ENCODE measurements at regions not wholly inside any gene's neighbourhood (a gene's known extent, or its start where the extent isn't known, plus 50 kb on each side); places are given as distances from the start of the nearest gene placed in this dataset.
"Not testable (repeated sequence)": the region's sequence is repeated elsewhere in the genome, so short reads cannot be mapped to it uniquely, and the experiment has no call there.

DNA sequence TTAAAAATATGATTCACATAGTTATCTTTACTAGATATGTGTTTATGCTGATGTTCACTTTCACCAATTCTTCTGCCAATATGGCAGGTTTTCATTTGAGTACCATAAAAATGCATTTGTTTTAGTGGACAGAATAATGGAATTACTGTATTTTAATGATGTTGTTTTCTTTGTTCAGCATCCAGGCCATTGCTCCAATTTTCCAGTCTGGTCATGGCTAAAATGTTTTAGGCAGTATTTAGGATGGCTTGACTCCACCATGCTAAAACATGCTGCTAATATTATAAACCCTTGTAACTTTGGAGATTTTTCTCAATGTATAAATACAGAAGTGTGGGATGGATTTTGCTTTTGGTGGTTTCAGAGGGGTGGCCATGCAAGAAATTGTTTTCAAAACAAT is 273.0 kb upstream of the RPS23 start:
- no peak for DNase-seq (ENCODE audit: low spot score)

DNA sequence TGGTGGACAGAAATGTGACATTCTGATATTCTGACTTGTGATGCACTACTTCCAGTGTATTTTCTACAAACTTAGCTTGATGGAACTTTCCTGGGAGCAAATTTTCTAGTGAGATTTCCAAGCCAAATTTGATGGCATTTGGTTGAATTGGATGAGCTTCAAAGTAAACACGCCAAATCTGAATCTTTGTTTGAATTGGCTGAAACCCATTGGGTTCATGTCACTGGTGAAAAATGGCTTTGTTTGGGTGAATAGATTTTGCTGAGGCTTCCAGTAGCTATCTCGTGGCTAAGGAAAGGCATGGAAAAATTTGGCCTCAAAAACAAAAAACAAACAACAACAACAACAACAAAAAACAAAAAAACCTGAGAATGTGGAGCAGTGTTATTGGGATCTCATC is 271.1 kb upstream of the RPS23 start:
- no peak for DNase-seq (ENCODE audit: low spot score)

DNA sequence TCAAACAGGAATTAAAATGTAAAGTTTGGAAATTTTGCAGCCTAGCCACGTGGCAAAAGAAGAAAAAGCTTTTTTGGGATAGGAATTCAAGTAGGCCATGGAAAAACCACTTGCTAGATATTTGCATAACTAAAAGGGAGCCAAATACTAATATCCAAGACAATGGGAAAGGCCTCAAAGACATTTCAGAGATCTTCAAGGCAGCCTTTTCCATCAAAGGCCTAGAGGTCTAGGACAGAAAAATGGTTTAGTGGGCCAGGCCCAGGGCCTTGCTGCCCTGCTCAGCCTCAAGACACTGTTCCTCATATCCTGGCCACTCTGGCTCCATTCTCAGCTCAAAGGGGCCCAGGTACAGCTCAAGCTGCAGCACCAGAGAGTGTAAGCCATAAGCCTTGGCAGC is 265.9 kb upstream of the RPS23 start:
- DNase-seq (ENCODE audit: low spot score), result no peak

DNA sequence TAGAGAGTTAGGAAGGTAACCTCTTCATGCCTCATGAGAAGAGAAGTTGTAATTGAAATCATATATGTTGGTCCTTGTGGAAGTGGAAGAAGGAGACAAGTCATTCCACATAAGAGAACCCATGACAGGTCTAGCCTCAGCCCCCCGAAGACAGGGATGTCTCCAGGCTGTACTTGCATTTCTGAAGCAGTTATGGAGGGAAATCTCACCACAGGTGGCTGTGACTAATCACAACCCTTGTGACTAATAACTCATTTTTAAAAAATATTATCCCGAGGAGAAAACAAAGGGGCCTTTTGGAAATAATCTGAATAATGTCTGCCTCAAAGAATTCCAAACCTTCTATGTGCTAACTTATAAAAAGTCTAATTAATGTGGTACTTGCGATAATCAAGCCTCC is 262.1 kb upstream of the RPS23 start:
- no peak for DNase-seq (ENCODE audit: low spot score)

DNA sequence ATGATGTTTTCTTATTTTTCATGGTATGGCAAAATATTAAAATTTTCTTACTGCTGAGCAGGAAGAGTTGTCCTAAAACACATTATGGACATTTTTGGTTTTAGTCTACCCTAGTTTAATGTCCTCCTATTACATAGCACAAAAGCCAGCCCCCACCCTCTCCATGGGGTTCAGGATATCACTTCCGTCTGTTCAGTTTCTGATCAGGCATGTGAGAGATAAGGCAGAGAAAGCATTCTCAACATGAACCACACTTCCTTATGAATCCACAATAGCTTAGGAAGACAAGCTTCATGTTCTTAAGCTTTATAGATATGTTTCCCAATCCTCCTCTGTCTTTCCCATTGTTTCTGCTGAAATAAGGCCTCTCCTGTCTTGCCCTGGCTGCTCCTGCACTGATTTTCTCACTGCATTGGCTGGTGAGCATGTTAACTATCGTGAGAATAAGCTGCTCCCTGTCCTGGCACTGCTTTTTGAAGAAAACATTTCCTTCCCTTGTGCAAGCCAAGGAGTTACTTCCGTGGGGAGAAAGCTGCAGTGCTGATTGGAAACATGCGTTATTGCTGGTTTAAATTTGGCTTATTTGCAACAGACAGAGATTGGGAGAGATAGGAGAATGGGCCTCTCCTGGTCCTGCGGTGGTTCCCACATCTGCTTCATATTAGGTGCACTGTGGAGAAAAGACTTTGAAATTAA is 260.3 kb upstream of the RPS23 start:
- no peak for DNase-seq (ENCODE audit: low spot score)

DNA sequence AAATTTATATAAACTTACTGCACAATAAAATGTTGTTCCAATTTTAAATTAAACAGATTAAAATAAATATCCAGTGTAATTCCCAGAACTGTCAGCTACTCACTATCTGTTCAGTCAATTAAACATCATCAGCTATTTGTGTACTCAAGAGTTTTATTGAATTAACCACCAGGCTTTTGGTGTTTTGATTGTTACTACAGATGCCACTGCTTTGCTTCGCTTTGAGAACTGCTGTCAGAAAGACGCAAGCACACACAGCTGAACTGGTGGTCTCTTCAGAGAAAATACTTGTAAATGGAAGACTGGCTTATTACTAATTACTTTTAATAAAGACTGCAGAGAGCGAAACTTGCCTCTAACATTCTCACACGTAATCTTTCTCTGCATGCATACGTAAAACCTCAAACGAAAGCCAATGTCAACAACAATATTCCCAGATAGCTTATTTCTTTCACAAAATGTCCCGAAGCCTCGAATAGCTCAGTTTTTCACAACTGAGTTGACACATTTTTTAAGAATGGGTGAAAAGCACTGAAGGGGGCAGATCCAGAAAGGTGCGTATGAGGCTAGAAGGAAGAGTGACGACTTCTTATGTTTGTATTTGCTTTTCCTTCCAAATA is 259.6 kb upstream of the RPS23 start:
- no peak for DNase-seq (ENCODE audit: low spot score)

DNA sequence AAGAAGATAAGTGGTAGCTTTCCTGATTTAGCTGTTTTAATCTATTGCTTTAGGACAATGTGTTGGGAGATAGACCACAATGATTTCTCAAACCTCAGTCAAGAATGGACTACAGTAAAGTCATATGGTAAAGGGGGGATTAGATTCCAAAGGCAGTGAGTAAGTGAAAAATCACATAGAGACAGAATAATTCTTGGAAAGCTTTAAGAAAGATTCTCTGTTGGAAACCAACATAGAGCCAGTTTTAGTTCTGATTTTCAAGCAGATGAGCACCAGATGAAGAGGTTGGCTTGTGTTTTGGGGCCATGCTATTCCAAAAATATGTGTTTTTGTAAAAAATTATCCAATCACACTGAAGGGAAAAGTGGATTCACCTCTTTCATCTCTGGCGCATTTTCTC is 256.8 kb upstream of the RPS23 start:
- DNase-seq (ENCODE audit: low spot score), result no peak

DNA sequence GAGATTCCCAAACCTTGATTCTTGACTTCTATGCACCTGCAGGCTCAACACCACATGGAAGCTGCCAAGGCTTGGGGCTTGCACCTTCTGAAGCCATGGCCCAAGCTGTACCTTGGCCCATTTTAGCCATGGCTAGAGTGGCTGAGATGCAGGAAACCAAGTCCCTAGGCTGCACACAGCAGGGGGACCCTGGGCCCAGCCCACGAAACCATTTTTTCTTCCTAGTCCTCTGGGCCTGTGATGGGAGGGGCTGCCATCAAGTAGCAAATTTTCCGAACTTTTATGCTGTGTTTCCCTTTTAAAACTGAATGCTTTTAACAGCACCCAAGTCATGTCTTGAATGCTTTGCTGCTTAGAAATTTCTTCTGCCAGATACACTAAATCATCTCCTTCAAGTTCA is 253.9 kb upstream of the RPS23 start:
- not testable (repeated sequence) for DNase-seq (ENCODE audit: low spot score)

DNA sequence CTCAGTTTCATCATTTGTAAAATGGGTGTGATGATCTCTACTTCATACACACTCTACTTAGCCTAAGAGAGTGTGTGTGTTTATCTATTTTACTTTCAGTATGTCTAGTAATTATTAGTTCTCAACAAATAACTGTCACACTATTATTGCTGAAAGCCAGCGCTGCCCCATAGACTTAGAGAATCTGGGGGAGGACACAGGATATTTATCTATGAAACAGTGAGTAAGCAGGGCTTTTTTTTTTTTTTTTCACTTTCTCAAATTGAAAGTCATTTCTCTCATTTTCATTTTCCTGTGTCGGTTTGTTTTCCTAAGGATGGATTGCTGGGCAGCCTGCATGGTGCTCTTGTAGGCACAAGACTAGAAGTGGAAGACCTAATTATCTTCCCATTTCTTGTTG is 248.4 kb upstream of the RPS23 start:
- DNase-seq (ENCODE audit: low spot score), result no peak

DNA sequence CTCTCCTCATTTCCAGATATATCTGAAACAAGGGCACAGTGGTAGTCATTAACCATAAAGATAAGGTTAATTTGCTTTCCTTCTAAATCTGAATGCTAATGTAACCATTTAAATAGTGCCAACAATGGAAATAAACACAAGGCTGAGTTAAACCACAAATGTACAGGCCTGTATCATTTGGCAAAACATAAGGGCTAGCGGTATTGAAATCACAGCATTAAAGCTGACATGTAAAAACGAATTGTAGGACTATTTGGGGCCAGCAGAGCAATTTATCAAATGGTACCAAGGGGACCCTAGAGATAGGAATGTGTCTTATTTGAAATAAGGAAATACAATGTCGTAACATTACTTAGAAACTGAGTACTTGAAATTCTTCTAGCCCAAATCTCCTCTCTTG is 247.5 kb upstream of the RPS23 start:
- no peak for DNase-seq (ENCODE audit: low spot score)

DNA sequence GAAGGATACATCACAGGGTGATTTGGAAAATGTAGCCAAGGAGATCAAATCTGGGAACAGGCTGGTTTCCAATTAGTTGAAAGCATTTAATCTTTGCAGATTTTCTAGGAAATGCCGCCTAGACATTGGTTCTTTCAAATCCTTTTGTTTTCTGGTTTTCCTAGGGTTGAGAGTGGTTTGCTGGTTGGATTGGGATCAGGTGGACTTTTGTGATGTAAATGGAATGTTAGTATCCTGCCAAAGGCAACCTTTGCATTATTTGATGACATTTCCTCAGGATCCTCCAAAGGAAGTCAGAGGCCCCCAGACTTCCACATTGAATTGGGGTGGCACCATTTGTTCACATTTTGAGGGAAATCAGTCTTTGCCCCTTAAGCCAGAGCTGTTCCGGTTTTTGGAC is 245.5 kb upstream of the RPS23 start:
- no peak for DNase-seq (ENCODE audit: low spot score)

DNA sequence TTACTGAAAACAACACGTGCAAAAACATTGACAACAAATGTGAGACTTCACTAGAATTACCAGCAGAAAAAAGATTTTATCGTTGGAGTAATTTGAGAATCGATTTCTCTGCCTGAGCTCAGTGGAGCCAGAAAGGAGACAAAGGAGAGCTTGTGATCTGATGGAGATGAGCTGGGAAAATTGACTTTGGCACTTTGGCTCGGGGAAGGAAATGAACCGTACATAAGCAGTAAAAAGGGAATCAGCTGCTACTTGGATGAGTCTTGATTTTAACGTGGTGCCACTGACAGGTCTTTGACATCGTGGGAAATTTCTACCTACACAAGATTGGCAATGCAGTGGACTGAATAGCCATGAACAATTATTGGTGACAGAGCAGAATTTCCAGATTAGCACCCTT is 244.7 kb upstream of the RPS23 start:
- no peak for DNase-seq (ENCODE audit: low spot score)

DNA sequence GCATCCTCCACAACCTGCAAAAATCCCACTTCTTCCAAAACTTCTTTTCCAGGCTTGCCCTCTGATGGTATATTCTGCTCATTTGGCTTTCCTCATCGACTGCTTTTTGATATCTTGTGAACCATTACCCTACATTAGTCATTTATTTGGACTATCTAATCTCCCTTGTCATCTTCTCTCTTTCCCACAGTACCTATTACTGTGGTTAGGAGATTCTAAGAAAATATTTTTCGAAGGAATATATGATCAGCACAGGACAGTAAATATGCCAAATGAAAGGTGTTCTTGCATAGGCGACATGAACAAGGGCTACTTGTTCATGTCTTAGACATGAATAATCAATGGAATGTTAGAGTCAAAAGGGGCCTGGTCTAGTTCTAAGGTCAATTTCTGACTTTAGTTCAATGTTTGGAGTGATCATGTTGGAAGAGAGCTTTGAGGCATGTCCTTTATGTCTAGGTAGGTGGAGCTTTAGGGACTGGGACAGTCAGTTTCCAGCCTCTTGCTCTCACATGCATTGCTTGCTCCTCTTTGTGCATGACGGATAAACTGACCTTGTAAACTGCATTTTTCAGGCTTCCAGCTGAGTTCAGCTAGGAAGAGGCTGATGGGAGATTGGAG is 243.4 kb upstream of the RPS23 start:
- DNase-seq (ENCODE audit: low spot score), result no peak

DNA sequence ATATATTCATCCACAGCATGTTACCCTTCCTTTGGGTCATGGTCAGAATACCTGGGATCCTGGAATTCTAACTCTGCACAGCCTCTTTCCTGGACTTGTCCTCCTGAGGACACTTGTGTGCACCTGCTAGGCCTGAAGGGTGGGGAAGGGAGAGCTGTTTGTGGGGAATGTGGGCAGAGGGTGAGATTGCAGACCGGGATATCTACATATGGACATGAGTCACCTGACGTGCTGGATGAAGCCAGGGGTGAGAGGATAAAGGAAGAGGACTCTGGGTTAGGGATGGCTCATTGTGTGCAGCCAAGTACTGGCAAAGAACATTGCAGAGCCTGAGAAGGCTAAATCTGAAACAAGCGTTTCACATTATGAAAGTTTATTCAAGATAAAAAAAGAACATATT is 241.4 kb upstream of the RPS23 start:
- DNase-seq (ENCODE audit: low spot score), result no peak

DNA sequence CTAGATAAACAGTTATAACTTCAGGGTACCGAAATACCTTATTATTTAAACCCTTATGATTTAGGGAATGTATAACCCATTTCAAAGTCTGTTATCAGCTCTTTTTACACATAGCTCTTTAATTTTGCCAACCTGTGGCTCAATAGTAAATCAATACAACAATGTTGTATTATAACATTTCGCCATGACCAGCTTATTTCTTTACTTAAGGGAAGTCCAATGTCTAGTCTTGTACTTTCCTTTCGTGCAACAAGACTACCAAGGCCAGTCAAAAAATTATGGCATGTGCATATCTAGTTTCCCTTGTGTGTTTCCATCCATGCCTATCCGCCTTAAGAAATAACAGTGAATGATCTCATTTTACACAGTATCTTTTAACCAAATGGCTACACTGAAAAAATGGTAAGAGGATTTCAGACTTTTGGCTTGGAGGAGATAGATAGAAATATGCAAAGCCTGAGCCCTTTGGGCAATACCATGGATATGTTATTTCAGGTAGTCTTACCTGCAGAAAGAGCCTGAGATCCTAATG is 239.5 kb upstream of the RPS23 start:
- no peak for DNase-seq (ENCODE audit: low spot score)

DNA sequence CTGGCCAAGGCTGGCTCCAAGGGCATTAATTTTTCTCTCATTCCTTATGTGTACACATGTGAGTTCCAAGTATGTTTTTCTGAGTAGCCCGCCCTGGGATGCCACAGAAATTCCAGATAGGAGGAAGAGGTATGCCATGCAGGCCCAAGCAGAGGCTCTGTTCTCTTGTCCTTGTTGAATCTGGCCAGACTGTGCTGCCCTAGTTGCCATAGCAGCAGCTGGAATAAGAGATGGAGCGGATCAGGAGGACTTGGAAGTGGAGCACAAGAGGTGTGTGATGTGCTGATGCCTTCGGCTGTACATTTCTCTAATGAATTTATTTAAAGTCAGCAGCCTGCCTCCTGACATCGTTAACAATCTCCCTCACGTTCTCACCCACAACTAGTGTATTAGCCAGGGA is 235.6 kb upstream of the RPS23 start:
- DNase-seq (ENCODE audit: low spot score), result no peak

DNA sequence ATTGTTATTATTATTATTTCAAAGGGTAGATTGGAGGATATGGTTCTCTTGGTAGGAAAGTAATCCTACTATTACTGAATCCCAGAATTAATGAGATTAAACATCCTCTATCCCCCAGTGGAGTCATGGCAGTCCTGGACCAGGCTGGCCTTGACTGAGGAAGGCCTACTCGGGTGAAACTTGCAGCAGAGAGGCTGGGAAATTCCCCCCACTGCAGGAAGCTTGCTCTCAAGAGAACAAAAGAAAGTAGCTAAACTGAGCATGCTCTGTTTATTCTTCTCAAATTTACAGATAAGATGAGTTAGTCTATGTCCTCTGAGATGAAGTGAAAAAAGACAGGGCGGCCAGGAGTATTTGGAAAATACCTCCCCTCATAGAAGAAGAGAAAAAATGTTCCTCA is 233.9 kb upstream of the RPS23 start:
- DNase-seq (ENCODE audit: low spot score), result no peak

DNA sequence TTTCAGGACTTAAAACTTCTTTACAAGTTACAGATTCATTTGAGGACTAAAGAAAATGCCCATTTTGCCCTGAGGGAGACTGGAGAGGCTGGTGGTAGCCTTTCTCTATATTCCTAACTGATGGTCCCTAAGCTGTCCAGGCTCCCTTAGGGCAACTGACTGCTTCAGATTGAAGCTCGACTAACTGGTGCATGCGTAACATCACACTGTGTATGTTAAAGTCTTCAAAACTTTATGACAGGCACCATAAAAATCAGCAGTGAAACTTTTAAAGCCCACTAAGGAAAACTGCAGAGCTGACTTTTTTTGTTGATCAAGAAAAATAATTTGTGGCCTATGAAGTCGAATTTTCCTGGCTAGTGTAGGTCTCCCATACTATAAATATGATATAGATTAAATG is 233.0 kb upstream of the RPS23 start:
- DNase-seq (ENCODE audit: low spot score), result no peak

DNA sequence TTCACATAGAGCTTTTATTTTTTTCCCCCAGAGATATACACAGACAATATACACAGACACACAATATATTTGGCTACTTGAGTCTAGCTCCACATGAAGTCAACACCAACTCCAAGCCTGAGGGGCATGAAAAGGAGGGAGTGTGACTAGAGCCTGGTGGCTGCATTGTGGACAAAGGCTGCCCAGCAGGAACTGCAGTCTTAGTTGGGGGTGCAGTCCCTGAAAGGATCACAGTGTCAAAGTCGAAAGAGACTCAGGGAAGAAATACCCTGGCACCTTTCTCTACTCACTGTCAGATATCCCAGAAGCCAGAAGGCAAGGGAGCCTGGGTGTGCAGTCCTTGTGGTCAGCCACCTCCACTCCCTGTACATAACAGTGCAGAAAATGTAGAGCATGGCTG is 231.6 kb upstream of the RPS23 start:
- DNase-seq (ENCODE audit: low spot score), result no peak

DNA sequence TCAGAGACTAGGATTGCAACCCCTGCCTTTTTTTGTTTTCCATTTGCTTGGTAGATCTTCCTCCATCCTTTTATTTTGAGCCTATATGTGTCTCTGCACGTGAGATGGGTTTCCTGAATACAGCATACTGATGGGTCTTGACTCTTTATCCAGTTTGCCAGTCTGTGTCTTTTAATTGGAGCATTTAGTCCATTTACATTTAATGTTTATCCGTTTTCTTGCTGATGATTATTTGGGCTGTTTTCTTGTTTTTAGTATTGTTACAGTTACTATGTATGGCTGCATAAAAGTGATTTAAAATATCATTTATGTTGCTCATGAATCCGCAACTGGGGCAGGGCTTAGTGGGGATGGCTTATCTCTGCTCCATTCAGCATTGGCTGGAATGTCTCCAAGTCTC is 228.2 kb upstream of the RPS23 start:
- DNase-seq (ENCODE audit: low spot score), result not testable (repeated sequence)

DNA sequence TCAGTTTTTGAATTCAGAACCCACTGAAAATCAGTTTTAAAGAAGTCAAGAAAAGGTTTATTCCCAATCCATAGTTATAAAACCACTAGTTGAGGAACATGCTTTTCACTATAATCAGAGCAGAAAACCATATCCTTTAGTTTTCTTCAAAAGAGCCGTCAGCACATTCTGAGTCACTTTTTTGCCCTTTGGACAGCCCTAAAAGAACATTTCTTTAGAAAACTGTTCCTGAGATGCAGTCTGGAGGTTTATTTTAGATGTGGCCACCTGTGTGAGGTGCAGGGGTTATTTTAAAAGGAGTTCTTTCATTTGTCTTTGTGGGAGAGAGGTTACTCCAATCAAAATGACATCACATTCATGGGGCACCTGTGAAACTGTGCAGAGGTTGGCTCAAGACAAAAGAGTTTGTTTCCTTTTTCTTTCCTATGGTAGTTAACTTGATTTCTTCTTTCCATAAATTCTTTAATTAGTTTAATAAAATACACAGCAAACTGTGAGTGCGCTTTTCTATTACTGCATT is 221.6 kb upstream of the RPS23 start:
- DNase-seq (ENCODE audit: low spot score), result no peak

DNA sequence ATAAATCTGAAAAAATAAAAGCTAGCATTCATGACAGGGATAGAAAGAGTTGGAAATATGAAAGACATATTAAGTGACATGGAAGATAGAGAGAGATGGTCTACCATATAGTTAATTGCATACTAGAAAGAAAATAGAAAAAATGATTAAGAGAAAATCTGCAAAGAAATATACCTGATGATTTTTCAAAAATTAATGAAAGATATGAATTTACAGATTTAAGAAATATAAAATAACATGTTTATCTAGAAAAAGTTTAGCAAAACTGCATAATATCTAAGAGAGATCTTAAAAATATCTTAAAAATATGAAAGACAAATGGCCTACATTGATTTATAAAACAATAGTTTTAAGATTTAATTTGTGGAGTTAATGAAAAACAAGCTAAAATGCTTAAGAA is 219.1 kb upstream of the RPS23 start:
- DNase-seq (ENCODE audit: low spot score), result no peak

DNA sequence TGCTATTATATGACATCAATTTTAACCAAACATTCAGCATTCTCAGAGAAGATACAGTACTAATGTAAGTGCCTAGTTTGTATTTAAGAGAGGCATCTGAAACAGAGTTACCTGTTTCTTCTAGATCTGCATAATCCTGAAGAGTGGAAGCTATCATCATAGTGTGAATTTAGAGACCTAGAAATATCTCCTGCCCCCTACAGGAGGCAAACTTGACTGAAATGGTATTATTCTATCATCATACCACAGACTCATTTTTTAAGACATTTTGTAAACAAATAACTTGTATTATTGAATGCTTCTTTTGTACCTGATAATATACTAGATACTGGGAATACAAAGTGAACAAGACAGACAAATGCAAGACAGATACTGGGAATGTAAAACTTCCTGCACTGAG is 216.8 kb upstream of the RPS23 start:
- DNase-seq (ENCODE audit: low spot score), result no peak

All from SW480 (cell line).